Epithelial cell of esophagus (primary cell): ENCODE measurements at regions not wholly inside any gene's neighbourhood (a gene's known extent, or its start where the extent isn't known, plus 50 kb on each side); places are given as distances from the start of the nearest gene placed in this dataset.

Experiments used
- DNase-seq: peaks from one replicate; pipeline ENCODE4 v3.0.0; 2010; ENCODE audit warnings: low read depth
- H3K4me3 ChIP-seq: 2 replicates; pipeline ENCODE4 v1.5.1; 2011; ENCODE audit warnings: mild to moderate bottlenecking, low read length, control low read depth
- CTCF ChIP-seq: IDR thresholded peaks from 2 replicates; pipeline ENCODE4 v1.5.1; 2011; ENCODE audit warnings: low read depth, mild to moderate bottlenecking, low read length, control low read depth, inconsistent platforms; ENCODE audit not compliant: insufficient read depth; ENCODE audit errors: missing control alignments

GRCh38 chr6:40287296-40287850, 299.8 kb downstream of the LRFN2 start:
- DNase-seq, result peak; percentile 17
- no peak overlapping the region for H3K4me3 ChIP-seq
- TF ChIP-seq CTCF, result no peak

- no peak for DNase-seq
- no peak for TF ChIP-seq CTCF
- no peak overlapping the region for H3K4me3 ChIP-seq
These were observed 300.4 kb downstream of the LRFN2 start for GRCh38 chr6:40286721-40287120.

GRCh38 chr6:40285996-40286395, 301.2 kb downstream of the LRFN2 start:
- H3K4me3 ChIP-seq, result no peak overlapping the region
- no peak for TF ChIP-seq CTCF
- DNase-seq, result no peak

- no peak overlapping the region for H3K4me3 ChIP-seq
- DNase-seq, result no peak
- TF ChIP-seq CTCF, result no peak
These were observed 301.6 kb downstream of the LRFN2 start for GRCh38 chr6:40285535-40285934.

- TF ChIP-seq CTCF, result no peak
- H3K4me3 ChIP-seq, result no peak overlapping the region
- DNase-seq, result no peak
These were observed 304.2 kb downstream of the LRFN2 start for GRCh38 chr6:40282986-40283385.

GRCh38 chr6:40281402-40281801, 305.8 kb downstream of the LRFN2 start:
- TF ChIP-seq CTCF, result no peak
- DNase-seq, result no peak
- H3K4me3 ChIP-seq, result no peak overlapping the region

- no peak for DNase-seq
- no peak for TF ChIP-seq CTCF
- no peak overlapping the region for H3K4me3 ChIP-seq
These were observed 306.9 kb downstream of the LRFN2 start for GRCh38 chr6:40280231-40280630.
